ENCODE measurements at regions not wholly inside any gene's neighbourhood (a gene's known extent, or its start where the extent isn't known, plus 50 kb on each side); places are given as distances from the start of the nearest gene placed in this dataset.

- TF ChIP-seq CTCF (IDR thresholded peaks at IDR 0.05; ENCODE audit: low read depth, low read length, missing input control) = peak; percentile 38
- TF ChIP-seq HNF4G (IDR thresholded peaks at IDR 0.05) = no peak
- peak; percentile 64 to 76 for TF ChIP-seq RAD21 (IDR thresholded peaks at IDR 0.05)
- TF ChIP-seq GABPA (IDR thresholded peaks at IDR 0.05 in 1 of 2, conservative IDR thresholded peaks at IDR 0.05 in 1 of 2) = no peak
- no peak for TF ChIP-seq REST (IDR thresholded peaks at IDR 0.05)
- TF ChIP-seq MAX (IDR thresholded peaks at IDR 0.05) = no peak
- no peak for TF ChIP-seq NR2F2 (IDR thresholded peaks at IDR 0.05)
- no peak for TF ChIP-seq ATF3 (IDR thresholded peaks at IDR 0.05)
- TF ChIP-seq TAF1 (conservative IDR thresholded peaks at IDR 0.05) = no peak
- TF ChIP-seq YY1 (IDR thresholded peaks at IDR 0.05) = no peak
These were observed 87.5 kb upstream of the SSBP2 start for GRCh38 chr5:81838307-81838906.
